Kidney capillary endothelial cell (primary cell): ENCODE measurements at regions not wholly inside any gene's neighbourhood (a gene's known extent, or its start where the extent isn't known, plus 50 kb on each side); places are given as distances from the start of the nearest gene placed in this dataset.
"Not testable (repeated sequence)": the region's sequence is repeated elsewhere in the genome, so short reads cannot be mapped to it uniquely, and the experiment has no call there.

Source experiments
- DNase-seq: peaks from one replicate; pipeline ENCODE4 v3.0.0-alpha.2; 2018; ENCODE audit warnings: low spot score

GRCh38 chr17:83203472-83204221 lies 124.2 kb downstream of the METRNL start:
- DNase-seq = no peak

- DNase-seq = no peak
Measured at GRCh38 chr17:83204230-83204725, 124.9 kb downstream of the METRNL start.

DNA sequence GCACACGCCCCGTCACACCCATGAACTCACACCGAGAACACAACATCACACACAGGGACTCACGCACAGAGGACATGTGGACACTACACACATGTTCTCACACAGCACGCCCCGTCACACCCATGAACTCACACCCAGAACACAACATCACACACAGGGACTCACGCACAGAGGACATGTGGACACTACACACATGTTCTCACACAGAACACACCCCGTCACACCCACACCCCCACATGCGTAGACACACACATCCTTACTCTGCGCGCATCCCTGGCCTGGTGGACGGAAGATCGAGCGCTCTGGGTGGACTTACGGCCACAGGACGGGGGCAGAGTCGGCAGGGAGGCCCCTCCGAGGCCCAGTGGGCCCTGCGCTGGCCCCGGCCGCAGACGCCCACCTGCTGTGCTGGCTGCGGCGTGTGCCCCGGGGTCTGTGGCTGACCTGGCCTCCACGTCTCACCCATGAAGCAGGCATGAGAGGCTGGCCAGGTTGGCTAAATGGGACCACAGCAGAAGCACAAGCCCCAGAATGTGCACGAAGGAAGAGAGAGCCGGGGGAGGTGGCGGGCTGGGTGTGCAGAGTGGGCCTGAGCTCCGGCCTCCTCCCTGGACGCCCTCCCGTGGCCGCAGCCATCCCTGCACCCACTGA lies 125.5 kb downstream of the METRNL start:
- DNase-seq = not testable (repeated sequence)

DNA sequence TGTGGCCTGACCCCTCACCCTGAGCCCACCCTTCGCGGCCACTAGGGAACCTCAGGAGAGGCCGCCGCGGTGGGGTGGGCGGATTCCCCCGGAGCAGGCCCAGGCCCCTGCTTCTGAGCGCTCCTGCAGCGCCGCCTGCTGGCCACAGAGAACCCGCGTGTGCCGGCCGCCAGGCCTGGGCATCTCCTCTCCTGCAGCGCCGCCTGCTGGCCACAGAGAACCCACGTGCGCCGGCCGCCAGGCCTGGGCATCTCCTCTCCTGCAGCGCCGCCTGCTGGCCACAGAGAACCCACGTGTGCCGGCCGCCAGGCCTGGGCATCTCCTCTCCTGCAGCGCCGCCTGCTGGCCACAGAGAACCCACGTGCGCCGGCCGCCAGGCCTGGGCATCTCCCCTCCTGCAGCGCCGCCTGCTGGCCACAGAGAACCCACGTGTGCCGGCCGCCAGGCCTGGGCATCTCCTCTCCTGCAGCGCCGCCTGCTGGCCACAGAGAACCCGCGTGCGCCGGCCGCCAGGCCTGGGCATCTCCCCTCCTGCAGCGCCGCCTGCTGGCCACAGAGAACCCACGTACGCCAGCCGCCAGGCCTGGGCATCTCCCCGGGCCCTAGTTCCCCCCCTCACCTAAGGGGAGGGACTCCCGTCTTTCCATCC lies 126.1 kb downstream of the METRNL start:
- not testable (repeated sequence) for DNase-seq

- DNase-seq = not testable (repeated sequence)
Measured at GRCh38 chr17:83206036-83206394, 126.6 kb downstream of the METRNL start.

DNA sequence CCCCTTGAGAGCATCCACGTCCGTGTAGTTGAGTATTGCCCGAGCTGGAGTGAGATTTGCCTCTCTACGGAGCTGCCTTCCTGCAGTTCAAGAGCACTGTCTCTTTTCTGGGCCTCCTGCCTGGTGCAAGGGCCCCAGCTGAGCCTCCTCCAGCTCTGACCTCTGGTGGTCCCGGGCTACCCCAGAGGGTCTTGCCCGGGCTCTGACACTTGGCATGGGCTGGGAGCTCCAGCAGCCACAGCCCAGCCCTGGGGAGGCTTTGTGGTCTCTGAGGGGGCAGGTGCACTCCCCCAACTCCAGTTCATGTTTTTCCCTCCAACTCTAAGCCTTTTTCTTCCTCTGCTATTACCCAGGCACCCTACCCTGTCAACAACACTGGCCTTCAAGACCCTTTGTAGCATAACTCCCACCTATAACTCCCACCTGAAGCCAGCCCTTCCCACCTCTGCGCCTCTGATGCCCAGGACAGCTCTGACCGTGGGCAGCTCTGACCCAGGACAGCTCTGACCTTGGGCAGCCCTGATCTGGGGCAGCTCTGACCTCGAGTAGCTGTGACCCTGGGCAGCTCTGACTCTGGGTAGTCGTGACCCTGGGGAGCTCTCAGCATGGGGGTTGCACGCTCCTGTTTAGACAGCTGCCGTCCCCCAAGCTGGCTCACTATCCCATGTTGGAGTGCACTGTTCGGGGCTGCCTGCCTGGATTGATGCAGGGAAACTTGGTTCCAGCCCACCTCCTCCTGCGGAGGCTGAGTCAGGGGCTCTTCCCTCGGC lies 127.6 kb downstream of the METRNL start:
- not testable (repeated sequence) for DNase-seq

DNA sequence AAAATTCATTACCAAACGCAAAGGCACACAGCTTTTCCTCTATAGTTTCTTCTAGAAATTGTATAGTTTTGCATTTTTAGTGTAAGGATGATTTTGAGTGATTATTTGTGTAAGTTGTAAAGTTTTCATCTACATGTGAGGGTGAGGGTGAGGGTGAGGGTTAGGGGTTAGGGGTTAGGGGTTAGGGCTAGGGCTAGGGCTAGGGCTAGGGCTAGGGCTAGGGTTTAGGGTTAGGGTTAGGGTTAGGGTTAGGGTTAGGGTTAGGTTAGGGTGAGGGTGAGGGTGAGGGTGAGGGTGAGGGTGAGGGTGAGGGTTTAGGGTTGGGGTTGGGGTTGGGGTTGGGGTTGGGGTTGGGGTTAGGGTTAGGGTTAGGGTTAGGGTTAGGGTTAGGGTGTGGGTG lies 167.6 kb downstream of the METRNL start:
- DNase-seq = not testable (repeated sequence)
